HEK293T (cell line): ENCODE measurements at regions not wholly inside any gene's neighbourhood (a gene's known extent, or its start where the extent isn't known, plus 50 kb on each side); places are given as distances from the start of the nearest gene placed in this dataset.

Experiments
- CTCF ChIA-PET: fragments of 350-600 bp; formaldehyde crosslinking; extraction: SDS; loops from one replicate; lab custom pipeline; 2021; ENCODE audit warnings: antibody characterized with exemption, inconsistent platforms; lab: Yijun Ruan, JAX
- POLR2A ChIA-PET: fragments of 350-600 bp; formaldehyde crosslinking; extraction: SDS; loops from one replicate; lab custom pipeline; 2020; ENCODE audit warnings: antibody characterized with exemption, inconsistent platforms; lab: Yijun Ruan, JAX
- DNase-seq: peaks from one replicate; pipeline ENCODE4 v3.0.0; 2012; ENCODE audit warnings: mixed read lengths; ENCODE audit errors: extremely low spot score
- ARNT ChIP-seq: fragments of 450-650 bp; IDR thresholded peaks from 2 replicates; pipeline ENCODE4 v1.6.1; 2017; ENCODE audit warnings: mild to moderate bottlenecking
- BHLHE40 ChIP-seq: fragments of 450-650 bp; IDR thresholded peaks from 2 replicates; pipeline ENCODE4 v1.6.1; 2016; ENCODE audit warnings: mild to moderate bottlenecking, moderate library complexity, borderline replicate concordance
- CTBP1 ChIP-seq: fragments of 450-650 bp; IDR thresholded peaks from 2 replicates; pipeline ENCODE4 v1.6.1; 2016; ENCODE audit warnings: borderline replicate concordance
- ELF4 ChIP-seq: fragments of 450-650 bp; IDR thresholded peaks from 2 replicates; pipeline ENCODE4 v1.6.1; 2017; ENCODE audit warnings: antibody characterized with exemption
- FOXA1 ChIP-seq: fragments of 450-650 bp; IDR thresholded peaks from 2 replicates; pipeline ENCODE4 v1.6.1; 2016; ENCODE audit warnings: mild to moderate bottlenecking
- FOXK2 ChIP-seq: fragments of 450-650 bp; IDR thresholded peaks from 2 replicates; pipeline ENCODE4 v1.6.1; 2016; ENCODE audit warnings: mild to moderate bottlenecking
- FOXM1 ChIP-seq: fragments of 450-650 bp; IDR thresholded peaks from 2 replicates; pipeline ENCODE4 v1.6.1; 2017; ENCODE audit warnings: mild to moderate bottlenecking, borderline replicate concordance
- HDGF ChIP-seq: fragments of 450-650 bp; IDR thresholded peaks from 2 replicates; pipeline ENCODE4 v1.6.1; 2017; ENCODE audit warnings: antibody characterized with exemption, borderline replicate concordance
- L3MBTL2 ChIP-seq: fragments of 450-650 bp; conservative IDR thresholded peaks from 2 replicates; pipeline ENCODE4 v1.6.1; 2016; ENCODE audit warnings: mild to moderate bottlenecking
- LEF1 ChIP-seq: fragments of 450-650 bp; IDR thresholded peaks from 2 replicates; pipeline ENCODE4 v1.6.1; 2017; ENCODE audit warnings: mild to moderate bottlenecking, borderline replicate concordance
- NFRKB ChIP-seq: fragments of 450-650 bp; IDR thresholded peaks from 2 replicates; pipeline ENCODE4 v1.6.1; 2016; ENCODE audit warnings: mild to moderate bottlenecking, moderate library complexity
- SP1 ChIP-seq: fragments of 450-650 bp; IDR thresholded peaks from 2 replicates; pipeline ENCODE4 v1.6.1; 2017
- SUZ12 ChIP-seq: fragments of 450-650 bp; IDR thresholded peaks from 2 replicates; pipeline ENCODE4 v1.6.1; 2016; ENCODE audit warnings: mild to moderate bottlenecking
- TARDBP ChIP-seq: fragments of 450-650 bp; IDR thresholded peaks from 2 replicates; pipeline ENCODE4 v1.6.1; 2016
- ZNF384 ChIP-seq: fragments of 450-650 bp; IDR thresholded peaks from 2 replicates; pipeline ENCODE4 v1.6.1; 2016
- TF ChIP-seq, protein P1 (sequence below): fragments of 450-650 bp; IDR thresholded peaks from 2 replicates; pipeline ENCODE4 v1.6.1; 2016

DNA sequence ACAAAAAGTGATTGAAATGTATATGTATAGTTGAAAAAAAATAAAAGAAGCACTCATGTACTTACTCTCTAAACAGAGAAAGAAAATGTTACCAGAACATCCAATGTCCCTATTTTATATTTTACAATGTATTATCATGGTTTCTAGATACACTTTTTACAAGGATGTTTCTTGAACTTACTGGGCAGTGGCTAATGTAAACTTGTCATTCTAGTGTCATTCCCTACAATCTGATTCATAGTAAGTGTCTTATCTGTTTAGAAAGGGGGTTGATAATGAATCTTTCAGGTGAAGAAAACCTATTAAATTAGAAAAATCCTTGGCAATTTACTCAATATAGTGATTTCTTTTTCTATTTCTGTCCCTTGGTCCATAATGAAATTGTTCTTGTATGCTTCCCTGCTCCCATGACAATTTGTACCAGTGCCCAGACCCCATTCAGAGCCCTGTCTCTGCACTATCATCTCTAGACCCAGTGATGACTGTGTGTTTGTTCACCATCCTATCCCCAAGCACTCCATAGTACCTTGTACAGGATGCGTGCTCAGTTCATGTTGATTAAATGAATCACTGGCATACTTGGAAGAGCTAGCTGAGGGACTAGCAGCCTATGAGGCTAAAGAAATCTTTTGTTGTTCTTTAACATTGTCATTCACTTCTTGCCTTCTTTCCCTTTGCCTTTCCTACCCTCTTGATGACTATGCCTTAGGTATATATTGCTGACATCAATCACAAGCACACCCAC lies 101.2 kb downstream of the HMHB1 start:
- ChIA-PET CTCF (no interaction called here), POLR2A (no interaction called here)
- no peak for DNase-seq
- TF ChIP-seq FOXM1 (no peak), CTBP1 (no peak), NFRKB (no peak), ARNT (no peak), FOXK2 (no peak), ELF4 (no peak), L3MBTL2 (no peak)

DNA sequence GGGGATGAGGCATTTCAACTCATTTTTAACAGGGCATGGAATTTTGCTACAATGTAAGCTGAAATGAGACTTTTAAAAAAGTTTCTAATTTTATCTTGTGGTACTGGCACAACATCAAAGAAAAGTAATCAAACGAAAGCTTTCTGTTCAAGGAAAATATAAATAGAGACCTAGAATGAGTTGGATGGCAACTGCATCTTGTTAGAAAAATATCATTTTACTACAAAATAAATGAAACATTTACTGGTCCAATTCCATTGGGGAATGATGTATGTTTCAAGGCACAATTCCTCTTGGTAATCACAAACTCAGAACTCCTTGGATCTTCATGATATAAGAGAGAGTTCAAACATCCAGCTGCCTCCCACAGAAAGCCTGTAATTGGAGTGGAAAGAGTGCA lies 102.8 kb downstream of the HMHB1 start:
- POLR2A ChIA-PET: no interaction called here
- CTCF ChIA-PET: interaction anchor here (1.2 kb wide), 1 partner anchor 28 kb away, joined by 3 read pairs; no protein-coding TSS in a partner anchor
- TF ChIP-seq BHLHE40 (no peak), FOXK2 (no peak)
- no peak for DNase-seq

DNA sequence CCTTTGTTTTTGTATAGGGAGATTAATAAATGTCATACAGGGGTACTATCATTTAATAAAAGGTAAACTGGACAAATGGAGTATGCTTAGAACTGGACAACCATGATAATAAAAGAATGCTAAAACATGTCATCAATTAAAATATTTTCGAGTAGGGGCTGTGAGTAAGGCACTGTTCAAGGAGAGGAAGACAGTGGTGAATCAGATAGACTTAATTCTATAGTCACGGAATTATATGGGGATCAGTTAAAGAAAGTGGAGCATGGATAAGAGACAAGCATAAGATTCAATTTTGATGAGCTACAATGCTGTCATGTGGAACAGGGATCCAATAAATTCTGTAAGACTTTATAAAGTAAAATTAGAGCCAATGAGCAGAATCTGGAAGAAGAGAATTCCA lies 104.5 kb downstream of the HMHB1 start:
- TF ChIP-seq FOXK2: no peak
- no peak for TF ChIP-seq ELF4
- no peak for TF ChIP-seq L3MBTL2
- no peak for TF ChIP-seq TARDBP
- TF ChIP-seq SUZ12: no peak
- TF ChIP-seq NFRKB: no peak
- no peak for TF ChIP-seq FOXM1
- POLR2A ChIA-PET: no interaction called here
- CTCF ChIA-PET: no interaction called here
- no peak for DNase-seq

DNA sequence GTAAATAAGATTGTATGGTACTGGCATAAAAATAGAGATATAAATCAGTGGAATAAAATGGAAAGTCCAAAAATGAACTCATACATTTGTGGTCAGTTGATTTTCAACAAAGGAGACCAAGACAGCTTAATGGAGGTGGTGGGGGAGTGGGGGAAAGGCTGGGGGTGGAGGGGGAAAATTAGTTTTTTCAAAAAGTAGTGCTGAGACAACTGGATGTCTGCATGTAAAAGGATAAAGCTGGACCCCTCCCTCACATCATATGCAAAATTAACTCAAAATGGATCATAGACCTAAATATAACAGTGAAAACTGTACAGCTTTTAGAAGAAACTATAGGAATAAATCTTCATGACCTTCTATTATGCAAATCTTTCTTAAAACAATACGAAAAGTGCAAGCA lies 107.0 kb downstream of the HMHB1 start:
- CTCF ChIA-PET: no interaction called here
- POLR2A ChIA-PET: no interaction called here
- no peak for DNase-seq
- no peak for TF ChIP-seq FOXA1

DNA sequence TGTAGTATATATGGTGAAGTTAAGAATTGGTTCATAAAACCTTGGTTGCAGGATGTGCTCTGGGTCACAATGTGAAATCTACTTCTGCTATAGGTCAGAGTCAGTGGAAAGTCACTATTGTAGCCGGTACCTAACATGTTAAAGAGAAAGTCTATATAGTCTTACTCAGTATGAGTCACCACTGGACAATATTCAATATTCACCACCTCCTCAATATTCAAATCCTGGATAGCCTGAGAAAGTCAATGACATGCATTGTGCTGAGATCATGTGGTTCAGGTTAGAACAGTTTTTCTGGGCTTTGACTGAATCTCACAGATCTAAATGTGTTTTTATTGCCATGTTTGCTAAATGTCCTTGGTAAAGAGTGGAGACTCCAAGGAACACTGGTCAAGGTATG lies 108.8 kb downstream of the HMHB1 start:
- ChIA-PET CTCF (no interaction called here), POLR2A (no interaction called here)

DNA sequence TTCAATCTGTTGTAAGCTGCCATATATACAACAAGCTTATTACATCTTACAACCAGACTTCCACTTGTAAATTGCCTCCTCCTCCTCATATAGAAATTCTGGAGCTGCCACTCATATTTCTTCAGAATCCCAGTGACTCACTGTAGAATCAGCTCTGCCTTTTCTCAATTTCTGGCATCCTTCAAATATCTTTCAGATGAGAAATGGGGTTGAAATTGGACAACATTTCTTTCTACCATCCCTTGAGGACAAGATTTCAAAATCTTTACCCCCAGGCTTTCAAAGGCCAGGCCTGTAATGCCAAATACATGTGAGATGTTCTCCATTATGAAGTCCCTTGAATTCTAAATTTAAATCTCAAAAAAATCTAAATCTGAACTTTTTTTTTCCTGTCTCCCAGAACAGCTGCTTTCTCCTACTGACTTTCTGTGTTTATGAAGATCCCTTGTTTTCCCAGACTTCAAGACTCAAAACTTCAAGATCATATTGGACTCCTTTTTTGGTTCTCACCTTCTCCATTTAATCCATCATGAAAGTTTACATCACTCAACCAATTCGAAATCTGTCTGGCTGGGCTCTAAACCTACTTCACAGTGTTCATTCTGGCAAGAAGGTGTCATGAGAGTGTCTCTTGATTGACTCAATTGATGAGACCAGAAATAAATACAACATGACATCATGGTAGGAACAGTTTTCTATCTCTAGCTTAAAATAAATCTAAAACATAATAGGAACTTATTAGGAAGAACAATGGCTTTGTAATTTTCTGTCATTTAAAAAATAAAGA lies 109.8 kb downstream of the HMHB1 start:
- TF ChIP-seq SUZ12: no peak
- no peak for TF ChIP-seq CTBP1
- no peak for TF ChIP-seq ZNF384
- TF ChIP-seq ARNT: no peak
- no peak for TF ChIP-seq L3MBTL2
- no peak for TF ChIP-seq SP1
- TF ChIP-seq ELF4: no peak
- TF ChIP-seq LEF1: no peak
- no peak for TF ChIP-seq NFRKB
- TF ChIP-seq FOXA1: no peak
- no peak for TF ChIP-seq FOXK2
- TF ChIP-seq HDGF: no peak
- TF ChIP-seq, protein P1, sequence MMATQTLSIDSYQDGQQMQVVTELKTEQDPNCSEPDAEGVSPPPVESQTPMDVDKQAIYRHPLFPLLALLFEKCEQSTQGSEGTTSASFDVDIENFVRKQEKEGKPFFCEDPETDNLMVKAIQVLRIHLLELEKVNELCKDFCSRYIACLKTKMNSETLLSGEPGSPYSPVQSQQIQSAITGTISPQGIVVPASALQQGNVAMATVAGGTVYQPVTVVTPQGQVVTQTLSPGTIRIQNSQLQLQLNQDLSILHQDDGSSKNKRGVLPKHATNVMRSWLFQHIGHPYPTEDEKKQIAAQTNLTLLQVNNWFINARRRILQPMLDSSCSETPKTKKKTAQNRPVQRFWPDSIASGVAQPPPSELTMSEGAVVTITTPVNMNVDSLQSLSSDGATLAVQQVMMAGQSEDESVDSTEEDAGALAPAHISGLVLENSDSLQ: no peak
- no peak for TF ChIP-seq BHLHE40
- no peak for TF ChIP-seq TARDBP
- TF ChIP-seq FOXM1: no peak
- no peak for DNase-seq
- POLR2A ChIA-PET: no interaction called here
- CTCF ChIA-PET: interaction anchor here (0.7 kb wide), 1 partner anchor 112 kb away, joined by 4 read pairs; no protein-coding TSS in a partner anchor

More for the DNA sequence above, 108.8 kb downstream of the HMHB1 start:
- TF ChIP-seq CTBP1 (no peak), FOXK2 (no peak), HDGF (no peak), SUZ12 (no peak), FOXA1 (no peak), ELF4 (no peak), LEF1 (no peak), SP1 (no peak), TARDBP (no peak)
- TF ChIP-seq, protein P1: no peak
- DNase-seq: no peak

DNA sequence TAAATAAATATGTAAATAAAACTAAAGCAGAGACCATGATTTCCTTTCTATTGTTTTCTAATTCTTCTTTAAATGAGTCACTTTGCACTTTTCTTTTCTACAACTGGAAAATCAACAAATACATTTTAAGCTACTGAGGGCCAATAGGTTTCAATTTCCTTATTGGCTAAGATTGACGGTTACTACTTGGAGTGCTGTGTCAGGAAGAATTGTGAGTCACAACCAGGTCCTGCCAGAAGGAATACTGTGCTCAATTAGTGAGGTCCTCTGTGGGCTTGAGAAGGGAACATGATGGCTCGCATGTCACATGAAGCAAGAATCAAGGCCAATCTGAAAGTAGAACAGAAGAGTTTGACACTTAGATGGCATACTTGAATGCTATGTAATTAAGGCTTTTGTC lies 110.8 kb downstream of the HMHB1 start:
- no peak for TF ChIP-seq HDGF
- TF ChIP-seq CTBP1: no peak
- TF ChIP-seq TARDBP: no peak
- TF ChIP-seq FOXA1: no peak
- no peak for TF ChIP-seq SP1
- TF ChIP-seq NFRKB: no peak
- TF ChIP-seq FOXK2: no peak
- no peak for TF ChIP-seq FOXM1
- no peak for TF ChIP-seq ARNT
- no peak for TF ChIP-seq LEF1
- TF ChIP-seq SUZ12: no peak
- TF ChIP-seq ZNF384: no peak
- no peak for TF ChIP-seq BHLHE40
- TF ChIP-seq ELF4: no peak
- no peak for TF ChIP-seq L3MBTL2
- TF ChIP-seq, protein P1: no peak
- POLR2A ChIA-PET: no interaction called here
- CTCF ChIA-PET: interaction anchor here (0.7 to 1.0 kb wide), 2 partner anchors 33 to 57 kb away, joined by 3 to 8 read pairs; no protein-coding TSS in a partner anchor
- no peak for DNase-seq
